ENCODE measurements at regions not wholly inside any gene's neighbourhood (a gene's known extent, or its start where the extent isn't known, plus 50 kb on each side); places are given as distances from the start of the nearest gene placed in this dataset.

GRCh38 chr12:83889745-83890144, 1022.9 kb downstream of the SLC6A15 start (continued):
- TF ChIP-seq RAD21 (IDR thresholded peaks at IDR 0.05 in 1 of 2, conservative IDR thresholded peaks at IDR 0.05 in 1 of 2; ENCODE audit: low read depth in 2 of 2, low read length in 2 of 2): no peak
- no peak for TF ChIP-seq RFX5 (IDR thresholded peaks at IDR 0.05; ENCODE audit: borderline replicate concordance, low read depth, low read length)
- TF ChIP-seq CREB1 (IDR thresholded peaks at IDR 0.05): no peak
- TF ChIP-seq SP2 (IDR thresholded peaks at IDR 0.05; ENCODE audit: low read length): no peak
- no peak for TF ChIP-seq POU5F1 (IDR thresholded peaks at IDR 0.05; ENCODE audit: low read depth, low read length)
- no peak for TF ChIP-seq JUND (IDR thresholded peaks at IDR 0.05; ENCODE audit: low read length)

All from H1 (cell line).